ENCODE measurements at regions not wholly inside any gene's neighbourhood (a gene's known extent, or its start where the extent isn't known, plus 50 kb on each side); places are given as distances from the start of the nearest gene placed in this dataset.

GRCh38 chr4:187064033-187064432 lies 340.4 kb upstream of the FAT1 start:
- no peak for TF ChIP-seq EZH2 (IDR thresholded peaks at IDR 0.05; ENCODE audit: low read length)
- TF ChIP-seq CTCF (optimal IDR thresholded peaks at IDR 0.05 in 1 of 3, IDR thresholded peaks at IDR 0.05 in 1 of 3, conservative IDR thresholded peaks at IDR 0.05 in 1 of 3; ENCODE audit: extremely low read depth in 1 of 3, insufficient read depth in 2 of 3, low read length in 3 of 3) = no peak
